ENCODE measurements at regions not wholly inside any gene's neighbourhood (a gene's known extent, or its start where the extent isn't known, plus 50 kb on each side); places are given as distances from the start of the nearest gene placed in this dataset.

GRCh38 chr10:9416331-9416730, 1361.8 kb downstream of the GATA3 start:
- in situ Hi-C loops (cut with MboI; ENCODE audit: low pct_unique_long_range_greater_than_20kb, low sequenced_read_pairs, unreplicated experiment) = no loop called here
- no peak for TF ChIP-seq CTCF (IDR thresholded peaks at IDR 0.05; ENCODE audit: extremely low read depth, insufficient read depth, missing control alignments)
- DNase-seq (ENCODE audit: low spot score) = no peak

GRCh38 chr10:9419757-9420156, 1365.3 kb downstream of the GATA3 start:
- no peak for DNase-seq (ENCODE audit: low spot score)
- no peak for TF ChIP-seq CTCF (IDR thresholded peaks at IDR 0.05; ENCODE audit: extremely low read depth, insufficient read depth, missing control alignments)
- in situ Hi-C loops (cut with MboI; ENCODE audit: low pct_unique_long_range_greater_than_20kb, low sequenced_read_pairs, unreplicated experiment) = no loop called here

GRCh38 chr10:9427209-9427608, 1372.7 kb downstream of the GATA3 start:
- no peak for DNase-seq (ENCODE audit: low spot score)
- in situ Hi-C loops (cut with MboI; ENCODE audit: low pct_unique_long_range_greater_than_20kb, low sequenced_read_pairs, unreplicated experiment) = no loop called here
- no peak for TF ChIP-seq CTCF (IDR thresholded peaks at IDR 0.05; ENCODE audit: extremely low read depth, insufficient read depth, missing control alignments)

GRCh38 chr10:9437131-9437530, 1382.6 kb downstream of the GATA3 start:
- DNase-seq (ENCODE audit: low spot score) = no peak
- no peak for TF ChIP-seq CTCF (IDR thresholded peaks at IDR 0.05; ENCODE audit: extremely low read depth, insufficient read depth, missing control alignments)
- in situ Hi-C loops (cut with MboI; ENCODE audit: low pct_unique_long_range_greater_than_20kb, low sequenced_read_pairs, unreplicated experiment) = no loop called here

- in situ Hi-C loops (cut with MboI; ENCODE audit: low pct_unique_long_range_greater_than_20kb, low sequenced_read_pairs, unreplicated experiment) = no loop called here
- no peak for DNase-seq (ENCODE audit: low spot score)
- no peak for TF ChIP-seq CTCF (IDR thresholded peaks at IDR 0.05; ENCODE audit: extremely low read depth, insufficient read depth, missing control alignments)
These were observed 1389.3 kb downstream of the GATA3 start for GRCh38 chr10:9443758-9444157.

- no peak for TF ChIP-seq CTCF (IDR thresholded peaks at IDR 0.05; ENCODE audit: extremely low read depth, insufficient read depth, missing control alignments)
- in situ Hi-C loops (cut with MboI; ENCODE audit: low pct_unique_long_range_greater_than_20kb, low sequenced_read_pairs, unreplicated experiment) = no loop called here
- no peak for DNase-seq (ENCODE audit: low spot score)
These were observed 1395.0 kb downstream of the GATA3 start for GRCh38 chr10:9449530-9449929.

GRCh38 chr10:9450801-9451200, 1396.3 kb downstream of the GATA3 start:
- no peak for DNase-seq (ENCODE audit: low spot score)
- TF ChIP-seq CTCF (IDR thresholded peaks at IDR 0.05; ENCODE audit: extremely low read depth, insufficient read depth, missing control alignments) = no peak
- in situ Hi-C loops (cut with MboI; ENCODE audit: low pct_unique_long_range_greater_than_20kb, low sequenced_read_pairs, unreplicated experiment) = no loop called here

Measured in GM13977 (cell line).